Nephron (organoid): ENCODE measurements at regions not wholly inside any gene's neighbourhood (a gene's known extent, or its start where the extent isn't known, plus 50 kb on each side); places are given as distances from the start of the nearest gene placed in this dataset.
A peak's percentile ranks its signal among the peaks of the same experiment; 100 is the strongest.
"Not testable (repeated sequence)": the region's sequence is repeated elsewhere in the genome, so short reads cannot be mapped to it uniquely, and the experiment has no call there.

ENCODE experiments used
- H3K27ac Mint-ChIP-seq, 3 experiments: 2 replicates each; pipeline ENCODE4 v1.8.0; 2020; ENCODE audit warnings: mixed read lengths in 3 of 3, mild to moderate bottlenecking in 2 of 3, moderate library complexity in 1 of 3
- H3K27me3 Mint-ChIP-seq: 2 replicates; pipeline ENCODE4 v1.8.0; 2021; ENCODE audit warnings: low read depth, mild to moderate bottlenecking, moderate library complexity, mixed read lengths
- H3K36me3 Mint-ChIP-seq: 2 replicates; pipeline ENCODE4 v1.8.0; 2020; ENCODE audit warnings: low read depth, mixed read lengths
- H3K4me1 Mint-ChIP-seq: 2 replicates; pipeline ENCODE4 v1.8.0; 2020; ENCODE audit warnings: mixed read lengths
- H3K4me3 Mint-ChIP-seq, 3 experiments: 2 replicates each; pipeline ENCODE4 v1.8.0; 2020; ENCODE audit warnings: mild to moderate bottlenecking in 3 of 3, mixed read lengths in 3 of 3, moderate library complexity in 2 of 3
- H3K9me3 Mint-ChIP-seq: 2 replicates; pipeline ENCODE4 v1.8.0; 2020; ENCODE audit warnings: mixed read lengths
- CTCF ChIP-seq, 3 experiments: fragments of 200-600 bp; sonication (generic); IDR thresholded peaks; one replicate each; pipeline ENCODE4 v1.5.0; 2021; ENCODE audit warnings: antibody characterized with exemption in 3 of 3; ENCODE audit not compliant: unreplicated experiment in 3 of 3

- H3K27me3 Mint-ChIP-seq: no peaks in the 10 kb centered on the region
- H3K27ac Mint-ChIP-seq: no peak overlapping the region
- H3K4me1 Mint-ChIP-seq: peaks cover 6% of the 10 kb centered on the region
- no peak overlapping the region for H3K4me3 Mint-ChIP-seq
- no peak for TF ChIP-seq CTCF (IDR thresholded peaks at IDR 0.05; ENCODE audit: unreplicated experiment in 3 of 3)
- peaks cover 2% of the 10 kb centered on the region for H3K9me3 Mint-ChIP-seq
- no peaks in the 10 kb centered on the region for H3K36me3 Mint-ChIP-seq
Measured at GRCh38 chr17:53466733-53467132, 356.0 kb upstream of the KIF2B start.

- H3K4me1 Mint-ChIP-seq: not testable (repeated sequence)
Measured at GRCh38 chr17:53464396-53464795, 358.3 kb upstream of the KIF2B start.

GRCh38 chr17:53463363-53463762, 359.4 kb upstream of the KIF2B start:
- no peak overlapping the region for H3K4me3 Mint-ChIP-seq
- H3K27ac Mint-ChIP-seq: no peak overlapping the region
- H3K27me3 Mint-ChIP-seq: no peaks in the 10 kb centered on the region
- no peaks in the 10 kb centered on the region for H3K36me3 Mint-ChIP-seq
- peaks cover 9% of the 10 kb centered on the region for H3K9me3 Mint-ChIP-seq
- no peak for TF ChIP-seq CTCF (IDR thresholded peaks at IDR 0.05; ENCODE audit: unreplicated experiment in 3 of 3)
- peaks cover 6% of the 10 kb centered on the region for H3K4me1 Mint-ChIP-seq

More at GRCh38 chr17:53464396-53464795, 358.3 kb upstream of the KIF2B start:
- H3K9me3 Mint-ChIP-seq, H3K27ac Mint-ChIP-seq, H3K4me3 Mint-ChIP-seq, H3K27me3 Mint-ChIP-seq, H3K36me3 Mint-ChIP-seq: not testable (repeated sequence)

- Mint-ChIP-seq H3K36me3 (no peaks in the 10 kb centered on the region), H3K4me3 (no peak overlapping the region), H3K4me1 (peaks cover 6% of the 10 kb centered on the region), H3K9me3 (peaks cover 10% of the 10 kb centered on the region), H3K27ac (peak overlapping the region in 2 of 3 experiments; percentile 8 to 40), H3K27me3 (no peaks in the 10 kb centered on the region)
- no peak for TF ChIP-seq CTCF (IDR thresholded peaks at IDR 0.05; ENCODE audit: unreplicated experiment in 3 of 3)
Measured at GRCh38 chr17:53462393-53462811, 360.3 kb upstream of the KIF2B start.

GRCh38 chr17:53455943-53456342, 366.8 kb upstream of the KIF2B start:
- not testable (repeated sequence) for H3K27ac Mint-ChIP-seq, H3K27me3 Mint-ChIP-seq, H3K36me3 Mint-ChIP-seq, H3K4me3 Mint-ChIP-seq, H3K4me1 Mint-ChIP-seq
- peaks cover 18% of the 10 kb centered on the region for H3K9me3 Mint-ChIP-seq

GRCh38 chr17:53454337-53454736, 368.4 kb upstream of the KIF2B start:
- no peaks in the 10 kb centered on the region for H3K4me1 Mint-ChIP-seq
- no peaks in the 10 kb centered on the region for H3K36me3 Mint-ChIP-seq
- H3K9me3 Mint-ChIP-seq: peaks cover 18% of the 10 kb centered on the region
- no peak overlapping the region for H3K4me3 Mint-ChIP-seq
- no peaks in the 10 kb centered on the region for H3K27me3 Mint-ChIP-seq
- TF ChIP-seq CTCF (IDR thresholded peaks at IDR 0.05; ENCODE audit: unreplicated experiment in 3 of 3): no peak
- no peak overlapping the region for H3K27ac Mint-ChIP-seq

- H3K4me3 Mint-ChIP-seq: no peak overlapping the region
- H3K36me3 Mint-ChIP-seq: no peaks in the 10 kb centered on the region
- no peaks in the 10 kb centered on the region for H3K9me3 Mint-ChIP-seq
- no peaks in the 10 kb centered on the region for H3K4me1 Mint-ChIP-seq
- TF ChIP-seq CTCF (IDR thresholded peaks at IDR 0.05; ENCODE audit: unreplicated experiment in 3 of 3): no peak
- H3K27me3 Mint-ChIP-seq: no peaks in the 10 kb centered on the region
- H3K27ac Mint-ChIP-seq: no peak overlapping the region
Measured at GRCh38 chr17:53449324-53449723, 373.4 kb upstream of the KIF2B start.
